ENCODE measurements at regions not wholly inside any gene's neighbourhood (a gene's known extent, or its start where the extent isn't known, plus 50 kb on each side); places are given as distances from the start of the nearest gene placed in this dataset.
"Not testable (repeated sequence)": the region's sequence is repeated elsewhere in the genome, so short reads cannot be mapped to it uniquely, and the experiment has no call there.

DNA sequence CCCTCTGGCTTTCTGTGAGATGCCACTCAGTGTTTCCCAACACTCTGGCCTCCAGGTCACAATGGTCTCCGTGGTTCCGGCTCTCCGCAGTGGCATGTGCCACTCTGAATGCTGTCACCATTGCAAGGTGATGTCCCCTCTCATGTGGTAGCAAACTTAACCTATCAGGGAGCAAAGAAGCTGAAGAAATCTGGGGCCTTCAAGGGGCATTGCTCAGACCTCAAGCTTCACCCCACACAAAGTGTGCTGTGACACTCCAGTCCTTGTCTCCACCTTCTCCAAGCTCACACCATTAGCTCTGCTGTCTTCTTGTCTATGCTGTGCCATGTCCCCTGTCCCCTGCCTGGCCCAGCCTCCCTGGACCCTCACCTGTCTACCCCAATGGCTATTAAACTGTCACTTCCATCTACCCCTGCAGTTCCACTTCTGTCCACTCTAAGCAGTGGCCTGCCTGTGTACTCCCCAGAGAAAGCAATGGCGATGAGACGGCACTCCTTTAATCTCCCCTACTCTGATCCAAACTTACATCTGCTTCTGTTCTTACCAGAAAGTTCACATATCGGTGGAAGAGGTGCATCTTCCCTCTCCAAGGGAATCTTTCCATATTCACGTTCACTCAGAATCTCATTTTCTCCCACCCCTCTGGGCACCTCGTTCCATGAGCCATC is 93.7 kb downstream of the DHRS2 start:
- Histone ChIP-seq H3K27ac (ENCODE audit: low read depth in 1 of 2, low read length in 1 of 2) (no peak overlapping the region), H3K36me3 (ENCODE audit: control insufficient read depth in 4 of 4, insufficient read depth in 4 of 4, low read length in 4 of 4) (no peaks in the 10 kb centered on the region), H3K4me3 (no peak overlapping the region), H3K9ac (ENCODE audit: insufficient read depth in 1 of 2, low read length in 2 of 2) (no peak overlapping the region), H3K4me1 (ENCODE audit: control insufficient read depth in 5 of 5, insufficient read depth in 5 of 5, low read length in 5 of 5) (no peaks in the 10 kb centered on the region), H3K9me3 (ENCODE audit: control insufficient read depth in 4 of 4, insufficient read depth in 3 of 4, low read length in 3 of 4) (no peaks in the 10 kb centered on the region), H3K27me3 (ENCODE audit: control insufficient read depth in 3 of 3, insufficient read depth in 3 of 3, low read length in 2 of 3) (no peaks in the 10 kb centered on the region)
- DNase-seq (no peak), ATAC-seq (ENCODE audit: insufficient read depth, low FRiP score) (no peak)
- WGBS, 2 donors, result 86 to 92% methylated on average over 8 of the region's 8 CpGs
- TF ChIP-seq, protein P1, sequence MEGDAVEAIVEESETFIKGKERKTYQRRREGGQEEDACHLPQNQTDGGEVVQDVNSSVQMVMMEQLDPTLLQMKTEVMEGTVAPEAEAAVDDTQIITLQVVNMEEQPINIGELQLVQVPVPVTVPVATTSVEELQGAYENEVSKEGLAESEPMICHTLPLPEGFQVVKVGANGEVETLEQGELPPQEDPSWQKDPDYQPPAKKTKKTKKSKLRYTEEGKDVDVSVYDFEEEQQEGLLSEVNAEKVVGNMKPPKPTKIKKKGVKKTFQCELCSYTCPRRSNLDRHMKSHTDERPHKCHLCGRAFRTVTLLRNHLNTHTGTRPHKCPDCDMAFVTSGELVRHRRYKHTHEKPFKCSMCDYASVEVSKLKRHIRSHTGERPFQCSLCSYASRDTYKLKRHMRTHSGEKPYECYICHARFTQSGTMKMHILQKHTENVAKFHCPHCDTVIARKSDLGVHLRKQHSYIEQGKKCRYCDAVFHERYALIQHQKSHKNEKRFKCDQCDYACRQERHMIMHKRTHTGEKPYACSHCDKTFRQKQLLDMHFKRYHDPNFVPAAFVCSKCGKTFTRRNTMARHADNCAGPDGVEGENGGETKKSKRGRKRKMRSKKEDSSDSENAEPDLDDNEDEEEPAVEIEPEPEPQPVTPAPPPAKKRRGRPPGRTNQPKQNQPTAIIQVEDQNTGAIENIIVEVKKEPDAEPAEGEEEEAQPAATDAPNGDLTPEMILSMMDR (IDR thresholded peaks at IDR 0.05; ENCODE audit: control extremely low read depth, extremely low read depth), result no peak

DNA sequence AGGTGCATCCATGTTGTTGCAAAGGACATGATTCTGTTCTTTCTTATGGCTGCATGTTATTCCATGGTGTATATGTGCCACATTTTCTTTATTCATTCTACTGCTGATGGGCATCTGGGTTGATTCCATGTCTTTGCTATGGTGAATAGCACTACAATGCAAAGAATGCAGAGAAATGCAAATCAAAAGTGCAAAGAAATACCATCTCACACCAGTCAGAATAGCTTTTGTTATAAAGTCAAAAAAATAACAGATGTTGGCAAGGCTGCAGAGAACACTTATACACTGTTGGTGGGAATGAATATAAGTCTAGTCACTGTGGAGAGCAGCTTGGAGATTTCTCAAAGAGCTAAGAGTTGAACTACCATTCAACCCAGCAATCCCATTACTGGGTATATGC is 99.2 kb downstream of the DHRS2 start:
- TF ChIP-seq, protein P1 (IDR thresholded peaks at IDR 0.05; ENCODE audit: control extremely low read depth, extremely low read depth), result no peak
- no peak overlapping the region for H3K9ac ChIP-seq (ENCODE audit: insufficient read depth in 1 of 2, low read length in 2 of 2)
- H3K27ac ChIP-seq (ENCODE audit: low read depth in 1 of 2, low read length in 1 of 2), result no peak overlapping the region
- ATAC-seq (ENCODE audit: insufficient read depth, low FRiP score) (no peak), DNase-seq (no peak)
- no peaks in the 10 kb centered on the region for H3K4me1 ChIP-seq (ENCODE audit: control insufficient read depth in 5 of 5, insufficient read depth in 5 of 5, low read length in 5 of 5)
- H3K36me3 ChIP-seq (ENCODE audit: control insufficient read depth in 4 of 4, insufficient read depth in 4 of 4, low read length in 4 of 4), result no peaks in the 10 kb centered on the region
- peaks cover 0 to 4% (median 1%) of the 10 kb centered on the region in 4 donors for H3K9me3 ChIP-seq (ENCODE audit: control insufficient read depth in 4 of 4, insufficient read depth in 3 of 4, low read length in 3 of 4)
- no peaks in the 10 kb centered on the region for H3K27me3 ChIP-seq (ENCODE audit: control insufficient read depth in 3 of 3, insufficient read depth in 3 of 3, low read length in 2 of 3)
- H3K4me3 ChIP-seq, result no peak overlapping the region

DNA sequence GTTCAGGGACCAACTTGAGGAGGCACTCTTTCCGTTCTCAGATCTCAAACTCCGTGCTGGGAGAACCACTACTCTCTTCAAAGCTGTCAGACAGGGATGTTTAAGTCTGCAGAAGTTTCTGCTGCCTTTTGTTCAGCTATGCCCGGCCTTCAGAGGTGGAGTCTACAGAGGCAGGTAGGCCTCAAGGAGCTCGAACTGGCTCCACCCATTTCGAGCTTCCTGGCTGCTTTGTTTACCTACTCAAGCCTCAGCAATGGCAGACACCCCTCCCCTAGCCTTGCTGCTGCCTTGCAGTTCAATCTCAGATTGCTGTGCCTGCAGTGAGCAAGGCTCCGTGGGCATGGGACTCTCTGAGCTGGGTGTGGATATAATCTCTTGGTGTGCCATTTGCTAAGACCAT is 108.2 kb downstream of the DHRS2 start:
- H3K36me3 ChIP-seq (ENCODE audit: control insufficient read depth in 4 of 4, insufficient read depth in 4 of 4, low read length in 4 of 4); H3K4me3 ChIP-seq; H3K27ac ChIP-seq (ENCODE audit: low read depth in 1 of 2, low read length in 1 of 2); H3K27me3 ChIP-seq (ENCODE audit: control insufficient read depth in 3 of 3, insufficient read depth in 3 of 3, low read length in 2 of 3); DNase-seq; H3K9me3 ChIP-seq (ENCODE audit: control insufficient read depth in 4 of 4, insufficient read depth in 3 of 4, low read length in 3 of 4); H3K4me1 ChIP-seq (ENCODE audit: control insufficient read depth in 5 of 5, insufficient read depth in 5 of 5, low read length in 5 of 5); ATAC-seq (ENCODE audit: insufficient read depth, low FRiP score); H3K9ac ChIP-seq (ENCODE audit: insufficient read depth in 1 of 2, low read length in 2 of 2): not testable (repeated sequence)
- 50 to 64% methylated on average over 6 of the region's 6 CpGs for WGBS, 2 donors

DNA sequence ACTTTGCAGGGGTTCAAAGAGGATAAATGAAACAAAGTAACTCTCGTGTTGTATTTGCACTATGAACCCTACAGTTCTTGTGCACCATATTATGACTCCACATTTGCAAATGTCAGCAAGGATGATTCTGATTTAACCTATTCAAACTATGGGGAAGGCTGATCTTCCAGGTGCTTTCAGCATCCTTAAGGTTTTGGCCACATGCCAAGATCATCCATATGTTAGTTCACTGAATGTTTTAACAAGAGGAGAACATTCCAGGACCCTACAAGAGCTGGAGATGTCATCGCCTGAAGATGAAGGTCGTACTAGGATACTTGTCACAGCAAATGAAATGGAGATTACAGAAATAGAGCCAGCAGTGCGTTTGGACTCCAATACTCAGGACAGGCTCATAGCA is 114.2 kb downstream of the DHRS2 start:
- no peaks in the 10 kb centered on the region for H3K27me3 ChIP-seq (ENCODE audit: control insufficient read depth in 3 of 3, insufficient read depth in 3 of 3, low read length in 2 of 3)
- H3K4me3 ChIP-seq, result no peak overlapping the region
- ATAC-seq (ENCODE audit: insufficient read depth, low FRiP score) (no peak), DNase-seq (no peak)
- H3K9ac ChIP-seq (ENCODE audit: insufficient read depth in 1 of 2, low read length in 2 of 2), result no peak overlapping the region
- H3K4me1 ChIP-seq (ENCODE audit: control insufficient read depth in 5 of 5, insufficient read depth in 5 of 5, low read length in 5 of 5), result no peaks in the 10 kb centered on the region
- TF ChIP-seq, protein P1 (IDR thresholded peaks at IDR 0.05; ENCODE audit: control extremely low read depth, extremely low read depth), result no peak
- 72 to 84% methylated on average over 4 of the region's 4 CpGs for WGBS, 2 donors
- H3K9me3 ChIP-seq (ENCODE audit: control insufficient read depth in 4 of 4, insufficient read depth in 3 of 4, low read length in 3 of 4), result peaks cover 0 to 5% (median 0%) of the 10 kb centered on the region in 4 donors
- H3K27ac ChIP-seq (ENCODE audit: low read depth in 1 of 2, low read length in 1 of 2), result no peak overlapping the region
- H3K36me3 ChIP-seq (ENCODE audit: control insufficient read depth in 4 of 4, insufficient read depth in 4 of 4, low read length in 4 of 4), result no peaks in the 10 kb centered on the region
